Choroid plexus epithelial cell (primary cell): ENCODE measurements at regions not wholly inside any gene's neighbourhood (a gene's known extent, or its start where the extent isn't known, plus 50 kb on each side); places are given as distances from the start of the nearest gene placed in this dataset.

Experiments
- DNase-seq: peaks from one replicate; pipeline ENCODE4 v3.0.0-alpha.2; 2010; ENCODE audit warnings: low read depth
- H3K4me3 ChIP-seq: 2 replicates; pipeline ENCODE4 v1.5.1; 2011; ENCODE audit warnings: low read depth, mild to moderate bottlenecking, control low read depth, low read length, moderate library complexity
- TF ChIP-seq, protein P1 (sequence below): conservative IDR thresholded peaks from 2 replicates; pipeline ENCODE4 v1.5.1; 2011; ENCODE audit warnings: low read depth, mild to moderate bottlenecking, control low read depth, inconsistent platforms, low read length, moderate library complexity

DNA sequence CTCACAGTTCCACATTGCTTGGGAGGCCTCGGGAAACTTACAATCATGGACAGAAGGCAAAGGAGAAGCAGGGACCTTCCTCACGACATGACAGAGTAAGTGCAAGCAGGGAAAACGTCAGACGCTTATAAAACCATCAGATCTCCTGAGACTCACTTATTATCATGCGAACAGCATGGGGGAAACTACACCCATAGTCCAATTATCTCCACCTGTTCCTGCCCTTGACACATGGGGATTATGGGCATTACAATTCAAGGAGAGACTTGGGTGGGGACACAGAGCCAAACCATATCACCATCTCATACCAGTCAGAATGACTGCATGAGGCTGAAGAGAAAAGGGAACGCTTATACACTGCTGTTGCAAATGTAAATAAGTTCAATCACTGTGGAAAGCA is 1066.9 kb upstream of the PCDH7 start:
- TF ChIP-seq, protein P1, sequence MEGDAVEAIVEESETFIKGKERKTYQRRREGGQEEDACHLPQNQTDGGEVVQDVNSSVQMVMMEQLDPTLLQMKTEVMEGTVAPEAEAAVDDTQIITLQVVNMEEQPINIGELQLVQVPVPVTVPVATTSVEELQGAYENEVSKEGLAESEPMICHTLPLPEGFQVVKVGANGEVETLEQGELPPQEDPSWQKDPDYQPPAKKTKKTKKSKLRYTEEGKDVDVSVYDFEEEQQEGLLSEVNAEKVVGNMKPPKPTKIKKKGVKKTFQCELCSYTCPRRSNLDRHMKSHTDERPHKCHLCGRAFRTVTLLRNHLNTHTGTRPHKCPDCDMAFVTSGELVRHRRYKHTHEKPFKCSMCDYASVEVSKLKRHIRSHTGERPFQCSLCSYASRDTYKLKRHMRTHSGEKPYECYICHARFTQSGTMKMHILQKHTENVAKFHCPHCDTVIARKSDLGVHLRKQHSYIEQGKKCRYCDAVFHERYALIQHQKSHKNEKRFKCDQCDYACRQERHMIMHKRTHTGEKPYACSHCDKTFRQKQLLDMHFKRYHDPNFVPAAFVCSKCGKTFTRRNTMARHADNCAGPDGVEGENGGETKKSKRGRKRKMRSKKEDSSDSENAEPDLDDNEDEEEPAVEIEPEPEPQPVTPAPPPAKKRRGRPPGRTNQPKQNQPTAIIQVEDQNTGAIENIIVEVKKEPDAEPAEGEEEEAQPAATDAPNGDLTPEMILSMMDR: no peak
- H3K4me3 ChIP-seq: no peak overlapping the region
- DNase-seq: no peak

GRCh38 chr4:29680644-29681043 is 1039.5 kb upstream of the PCDH7 start:
- no peak overlapping the region for H3K4me3 ChIP-seq
- DNase-seq: no peak
- TF ChIP-seq, protein P1: no peak

DNA sequence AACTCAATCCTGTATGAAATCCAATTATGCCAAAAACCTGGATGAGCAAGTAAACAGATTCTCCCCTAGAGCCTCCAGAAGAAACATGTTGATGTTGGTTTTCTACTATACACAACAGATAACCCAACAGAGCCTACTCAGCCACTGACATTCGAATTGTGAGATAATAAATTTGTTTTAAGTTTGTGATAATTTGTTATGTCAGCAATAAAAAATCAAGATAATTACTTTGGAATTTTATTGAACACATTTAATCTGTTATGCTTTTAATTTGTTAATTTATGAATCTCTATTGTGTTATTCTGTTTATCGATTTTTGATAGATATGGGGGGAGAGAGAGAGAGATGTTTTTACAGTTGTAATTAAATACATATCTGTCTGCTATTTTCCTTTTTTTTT is 1016.1 kb upstream of the PCDH7 start:
- H3K4me3 ChIP-seq: no peak overlapping the region
- TF ChIP-seq, protein P1: no peak
- DNase-seq: no peak

GRCh38 chr4:29708473-29708872 is 1011.7 kb upstream of the PCDH7 start:
- no peak overlapping the region for H3K4me3 ChIP-seq
- no peak for DNase-seq
- TF ChIP-seq, protein P1: no peak

DNA sequence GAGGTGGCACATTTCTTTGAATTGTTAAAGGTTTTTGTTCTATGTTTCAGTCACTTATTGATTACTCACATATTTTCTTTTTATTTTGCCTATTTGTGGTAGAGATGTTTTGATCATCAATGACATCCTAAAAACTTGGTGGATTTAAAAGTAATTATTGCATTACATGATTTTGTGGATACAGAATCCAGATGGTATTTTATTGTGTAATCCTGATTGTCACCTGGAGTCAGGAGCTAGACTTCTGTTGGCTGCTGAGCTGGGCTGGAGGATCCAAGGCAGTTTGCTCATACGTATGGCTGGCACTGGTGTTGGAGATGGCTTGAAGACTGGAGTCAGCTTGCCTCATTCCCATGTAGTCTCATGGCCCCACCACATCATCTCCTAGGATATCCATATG is 1009.6 kb upstream of the PCDH7 start:
- TF ChIP-seq, protein P1: no peak
- DNase-seq: no peak
- no peak overlapping the region for H3K4me3 ChIP-seq

- no peak overlapping the region for H3K4me3 ChIP-seq
- TF ChIP-seq, protein P1: no peak
- no peak for DNase-seq
Observed at GRCh38 chr4:29711226-29711625, 1008.9 kb upstream of the PCDH7 start.

GRCh38 chr4:29717287-29718057 is 1002.7 kb upstream of the PCDH7 start:
- no peak overlapping the region for H3K4me3 ChIP-seq
- DNase-seq: no peak
- TF ChIP-seq, protein P1: no peak
